K562 (cell line): ENCODE measurements at regions not wholly inside any gene's neighbourhood (a gene's known extent, or its start where the extent isn't known, plus 50 kb on each side); places are given as distances from the start of the nearest gene placed in this dataset.

Experiments used
- GTF2F1 ChIP-seq: IDR thresholded peaks from 2 replicates; pipeline ENCODE4 v1.6.1; 2011; ENCODE audit warnings: low read depth, low read length, improper control_type of control experiment
- HNRNPK ChIP-seq: fragments of 200-400 bp; formaldehyde crosslinking; IDR thresholded peaks from one replicate; pipeline ENCODE4 v1.6.1; 2018; ENCODE audit warnings: mild to moderate bottlenecking, low read depth, low read length; ENCODE audit not compliant: poor library complexity, severe bottlenecking
- MYC ChIP-seq, 2 experiments: fragments of 250-450 bp in 1 of 2; sonication (Bioruptor Pico) in 1 of 2; IDR thresholded peaks; 2 replicates each; pipeline versions ENCODE4 v1.5.1 to v1.6.1; 2012 to 2021; ENCODE audit warnings: low read depth in 2 of 2, borderline replicate concordance in 1 of 2, improper control_type of control experiment in 1 of 2, low read length in 1 of 2, mild to moderate bottlenecking in 1 of 2, moderate library complexity in 1 of 2
- PCBP2 ChIP-seq: fragments of 200-400 bp; formaldehyde crosslinking; IDR thresholded peaks from 2 replicates; pipeline ENCODE4 v1.6.1; 2018; ENCODE audit warnings: low read length, low read depth, mild to moderate bottlenecking, moderate library complexity; ENCODE audit not compliant: poor library complexity, severe bottlenecking
- U2AF2 ChIP-seq: fragments of 200-400 bp; formaldehyde crosslinking; optimal IDR thresholded peaks from 2 replicates; pipeline ENCODE3; 2017; ENCODE audit warnings: low read depth, mild to moderate bottlenecking, low read length
- TF ChIP-seq, protein P1 (sequence below): fragments of 450-650 bp; IDR thresholded peaks from 2 replicates; pipeline ENCODE4 v1.7.1; 2018; ENCODE audit warnings: mild to moderate bottlenecking, low read depth; ENCODE audit not compliant: partially characterized antibody
- TF ChIP-seq, protein P2 (sequence below): fragments of 250-450 bp; sonication (Bioruptor Pico); IDR thresholded peaks from 2 replicates; pipeline ENCODE4 v1.4.0; 2020

DNA sequence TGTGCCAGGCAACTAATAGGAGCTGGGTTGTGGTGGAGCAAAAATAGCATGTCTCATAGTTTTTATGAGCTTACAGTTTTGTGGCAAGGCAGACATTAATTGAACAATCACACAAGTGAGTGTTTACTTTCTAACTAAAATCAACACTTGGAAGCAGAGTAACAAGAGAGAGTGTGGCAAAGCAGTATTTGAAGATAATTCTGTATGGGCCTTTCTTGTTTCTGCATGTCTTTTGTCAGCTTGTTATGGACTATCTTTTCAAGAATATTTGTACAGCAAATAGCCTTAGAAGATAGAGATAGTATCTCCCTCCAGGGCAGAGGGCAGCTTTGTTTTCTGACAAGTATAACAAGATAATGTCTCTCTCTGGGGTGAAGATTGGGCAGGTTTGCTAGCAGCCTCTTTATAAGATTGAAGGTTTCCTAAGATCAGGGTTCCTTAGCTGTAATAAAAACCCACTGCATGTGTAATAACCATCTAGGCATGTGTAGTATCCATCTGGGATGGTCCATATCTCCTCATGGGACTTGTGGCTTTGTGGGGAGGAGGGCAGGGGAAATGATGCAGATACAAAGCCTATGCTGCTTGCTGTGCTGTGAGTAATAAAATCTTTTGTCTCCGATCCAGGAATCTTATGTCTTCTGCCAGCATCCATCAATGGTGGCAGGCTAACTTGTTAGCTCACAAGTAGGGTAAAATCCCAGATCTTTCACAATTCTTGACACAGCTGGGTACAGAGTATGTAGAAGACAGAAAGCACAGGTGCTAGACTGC lies 479.9 kb downstream of the KDM4C start (continued):
- TF ChIP-seq, protein P1, sequence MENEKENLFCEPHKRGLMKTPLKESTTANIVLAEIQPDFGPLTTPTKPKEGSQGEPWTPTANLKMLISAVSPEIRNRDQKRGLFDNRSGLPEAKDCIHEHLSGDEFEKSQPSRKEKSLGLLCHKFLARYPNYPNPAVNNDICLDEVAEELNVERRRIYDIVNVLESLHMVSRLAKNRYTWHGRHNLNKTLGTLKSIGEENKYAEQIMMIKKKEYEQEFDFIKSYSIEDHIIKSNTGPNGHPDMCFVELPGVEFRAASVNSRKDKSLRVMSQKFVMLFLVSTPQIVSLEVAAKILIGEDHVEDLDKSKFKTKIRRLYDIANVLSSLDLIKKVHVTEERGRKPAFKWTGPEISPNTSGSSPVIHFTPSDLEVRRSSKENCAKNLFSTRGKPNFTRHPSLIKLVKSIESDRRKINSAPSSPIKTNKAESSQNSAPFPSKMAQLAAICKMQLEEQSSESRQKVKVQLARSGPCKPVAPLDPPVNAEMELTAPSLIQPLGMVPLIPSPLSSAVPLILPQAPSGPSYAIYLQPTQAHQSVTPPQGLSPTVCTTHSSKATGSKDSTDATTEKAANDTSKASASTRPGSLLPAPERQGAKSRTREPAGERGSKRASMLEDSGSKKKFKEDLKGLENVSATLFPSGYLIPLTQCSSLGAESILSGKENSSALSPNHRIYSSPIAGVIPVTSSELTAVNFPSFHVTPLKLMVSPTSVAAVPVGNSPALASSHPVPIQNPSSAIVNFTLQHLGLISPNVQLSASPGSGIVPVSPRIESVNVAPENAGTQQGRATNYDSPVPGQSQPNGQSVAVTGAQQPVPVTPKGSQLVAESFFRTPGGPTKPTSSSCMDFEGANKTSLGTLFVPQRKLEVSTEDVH, result no peak
- TF ChIP-seq MYC (IDR thresholded peaks at IDR 0.05; ENCODE audit: low read depth, low read length), result no peak
- TF ChIP-seq MYC (CRISPR knock-in tag; IDR thresholded peaks at IDR 0.05; ENCODE audit: borderline replicate concordance, low read depth), result no peak
- no peak for TF ChIP-seq HNRNPK
- TF ChIP-seq, protein P2, sequence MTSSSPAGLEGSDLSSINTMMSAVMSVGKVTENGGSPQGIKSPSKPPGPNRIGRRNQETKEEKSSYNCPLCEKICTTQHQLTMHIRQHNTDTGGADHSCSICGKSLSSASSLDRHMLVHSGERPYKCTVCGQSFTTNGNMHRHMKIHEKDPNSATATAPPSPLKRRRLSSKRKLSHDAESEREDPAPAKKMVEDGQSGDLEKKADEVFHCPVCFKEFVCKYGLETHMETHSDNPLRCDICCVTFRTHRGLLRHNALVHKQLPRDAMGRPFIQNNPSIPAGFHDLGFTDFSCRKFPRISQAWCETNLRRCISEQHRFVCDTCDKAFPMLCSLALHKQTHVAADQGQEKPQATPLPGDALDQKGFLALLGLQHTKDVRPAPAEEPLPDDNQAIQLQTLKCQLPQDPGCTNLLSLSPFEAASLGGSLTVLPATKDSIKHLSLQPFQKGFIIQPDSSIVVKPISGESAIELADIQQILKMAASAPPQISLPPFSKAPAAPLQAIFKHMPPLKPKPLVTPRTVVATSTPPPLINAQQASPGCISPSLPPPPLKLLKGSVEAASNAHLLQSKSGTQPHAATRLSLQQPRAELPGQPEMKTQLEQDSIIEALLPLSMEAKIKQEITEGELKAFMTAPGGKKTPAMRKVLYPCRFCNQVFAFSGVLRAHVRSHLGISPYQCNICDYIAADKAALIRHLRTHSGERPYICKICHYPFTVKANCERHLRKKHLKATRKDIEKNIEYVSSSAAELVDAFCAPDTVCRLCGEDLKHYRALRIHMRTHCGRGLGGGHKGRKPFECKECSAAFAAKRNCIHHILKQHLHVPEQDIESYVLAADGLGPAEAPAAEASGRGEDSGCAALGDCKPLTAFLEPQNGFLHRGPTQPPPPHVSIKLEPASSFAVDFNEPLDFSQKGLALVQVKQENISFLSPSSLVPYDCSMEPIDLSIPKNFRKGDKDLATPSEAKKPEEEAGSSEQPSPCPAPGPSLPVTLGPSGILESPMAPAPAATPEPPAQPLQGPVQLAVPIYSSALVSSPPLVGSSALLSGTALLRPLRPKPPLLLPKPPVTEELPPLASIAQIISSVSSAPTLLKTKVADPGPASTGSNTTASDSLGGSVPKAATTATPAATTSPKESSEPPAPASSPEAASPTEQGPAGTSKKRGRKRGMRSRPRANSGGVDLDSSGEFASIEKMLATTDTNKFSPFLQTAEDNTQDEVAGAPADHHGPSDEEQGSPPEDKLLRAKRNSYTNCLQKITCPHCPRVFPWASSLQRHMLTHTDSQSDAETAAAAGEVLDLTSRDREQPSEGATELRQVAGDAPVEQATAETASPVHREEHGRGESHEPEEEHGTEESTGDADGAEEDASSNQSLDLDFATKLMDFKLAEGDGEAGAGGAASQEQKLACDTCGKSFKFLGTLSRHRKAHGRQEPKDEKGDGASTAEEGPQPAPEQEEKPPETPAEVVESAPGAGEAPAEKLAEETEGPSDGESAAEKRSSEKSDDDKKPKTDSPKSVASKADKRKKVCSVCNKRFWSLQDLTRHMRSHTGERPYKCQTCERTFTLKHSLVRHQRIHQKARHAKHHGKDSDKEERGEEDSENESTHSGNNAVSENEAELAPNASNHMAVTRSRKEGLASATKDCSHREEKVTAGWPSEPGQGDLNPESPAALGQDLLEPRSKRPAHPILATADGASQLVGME, result no peak
- TF ChIP-seq PCBP2, result no peak
- TF ChIP-seq GTF2F1, result no peak
- no peak for TF ChIP-seq U2AF2
